ENCODE measurements at regions not wholly inside any gene's neighbourhood (a gene's known extent, or its start where the extent isn't known, plus 50 kb on each side); places are given as distances from the start of the nearest gene placed in this dataset.

DNA sequence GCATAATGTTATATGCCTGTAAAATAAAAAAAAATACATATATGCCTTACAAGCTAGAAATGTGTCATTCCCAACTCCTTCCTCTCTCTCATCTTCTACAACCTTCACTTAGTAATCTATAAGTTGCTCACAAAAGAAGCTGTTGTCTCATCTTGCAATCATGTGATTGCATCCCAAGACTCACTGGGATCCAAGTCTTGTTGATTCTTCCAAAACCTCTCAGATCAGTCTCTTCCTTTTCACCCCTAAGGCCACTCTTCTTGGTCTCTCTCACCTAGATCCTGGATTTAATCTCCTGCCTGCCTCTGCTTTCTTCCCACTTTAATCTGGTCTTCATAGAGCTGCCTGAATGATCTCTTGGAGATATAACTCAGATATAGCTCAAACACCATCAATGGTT, 261.1 kb upstream of the NR4A3 start:
- ChIA-PET CTCF (interaction anchor here (0.9 to 1.0 kb wide), 2 partner anchors 29 to 36 kb away, joined by 3 read pairs; no protein-coding TSS in a partner anchor), POLR2A (no interaction called here)
- TF ChIP-seq, protein P1, sequence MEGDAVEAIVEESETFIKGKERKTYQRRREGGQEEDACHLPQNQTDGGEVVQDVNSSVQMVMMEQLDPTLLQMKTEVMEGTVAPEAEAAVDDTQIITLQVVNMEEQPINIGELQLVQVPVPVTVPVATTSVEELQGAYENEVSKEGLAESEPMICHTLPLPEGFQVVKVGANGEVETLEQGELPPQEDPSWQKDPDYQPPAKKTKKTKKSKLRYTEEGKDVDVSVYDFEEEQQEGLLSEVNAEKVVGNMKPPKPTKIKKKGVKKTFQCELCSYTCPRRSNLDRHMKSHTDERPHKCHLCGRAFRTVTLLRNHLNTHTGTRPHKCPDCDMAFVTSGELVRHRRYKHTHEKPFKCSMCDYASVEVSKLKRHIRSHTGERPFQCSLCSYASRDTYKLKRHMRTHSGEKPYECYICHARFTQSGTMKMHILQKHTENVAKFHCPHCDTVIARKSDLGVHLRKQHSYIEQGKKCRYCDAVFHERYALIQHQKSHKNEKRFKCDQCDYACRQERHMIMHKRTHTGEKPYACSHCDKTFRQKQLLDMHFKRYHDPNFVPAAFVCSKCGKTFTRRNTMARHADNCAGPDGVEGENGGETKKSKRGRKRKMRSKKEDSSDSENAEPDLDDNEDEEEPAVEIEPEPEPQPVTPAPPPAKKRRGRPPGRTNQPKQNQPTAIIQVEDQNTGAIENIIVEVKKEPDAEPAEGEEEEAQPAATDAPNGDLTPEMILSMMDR (IDR thresholded peaks at IDR 0.05; ENCODE audit: control extremely low read depth, extremely low read depth, low read depth, missing control alignments): no peak
- DNase-seq (ENCODE audit: extremely low spot score): no peak

DNA sequence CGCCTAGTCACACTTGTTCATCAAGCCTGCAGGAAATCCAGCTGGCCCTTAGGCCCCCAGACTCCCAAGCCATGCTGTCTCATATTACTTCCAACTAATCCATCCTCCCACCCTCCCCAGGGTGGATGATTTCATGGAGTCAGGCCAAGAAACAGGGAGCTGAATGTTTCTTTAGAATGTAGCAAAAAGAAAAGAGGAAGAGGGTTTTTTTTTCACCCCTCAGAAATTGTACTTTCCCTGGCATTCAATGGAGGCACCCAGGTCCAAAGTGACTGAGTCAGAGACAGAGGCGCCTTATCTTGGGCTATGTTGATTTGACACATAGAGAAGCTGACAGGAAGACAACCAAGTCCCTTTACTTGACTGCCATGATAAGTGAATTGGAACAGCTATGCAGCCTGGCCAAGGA, 260.2 kb upstream of the NR4A3 start:
- ChIA-PET CTCF (interaction anchor here (0.8 kb wide), 1 partner anchor 14 kb away, joined by 3 read pairs; no protein-coding TSS in a partner anchor), POLR2A (no interaction called here)
- TF ChIP-seq, protein P1 (IDR thresholded peaks at IDR 0.05; ENCODE audit: control extremely low read depth, extremely low read depth, low read depth, missing control alignments): no peak
- DNase-seq (ENCODE audit: extremely low spot score): no peak

DNA sequence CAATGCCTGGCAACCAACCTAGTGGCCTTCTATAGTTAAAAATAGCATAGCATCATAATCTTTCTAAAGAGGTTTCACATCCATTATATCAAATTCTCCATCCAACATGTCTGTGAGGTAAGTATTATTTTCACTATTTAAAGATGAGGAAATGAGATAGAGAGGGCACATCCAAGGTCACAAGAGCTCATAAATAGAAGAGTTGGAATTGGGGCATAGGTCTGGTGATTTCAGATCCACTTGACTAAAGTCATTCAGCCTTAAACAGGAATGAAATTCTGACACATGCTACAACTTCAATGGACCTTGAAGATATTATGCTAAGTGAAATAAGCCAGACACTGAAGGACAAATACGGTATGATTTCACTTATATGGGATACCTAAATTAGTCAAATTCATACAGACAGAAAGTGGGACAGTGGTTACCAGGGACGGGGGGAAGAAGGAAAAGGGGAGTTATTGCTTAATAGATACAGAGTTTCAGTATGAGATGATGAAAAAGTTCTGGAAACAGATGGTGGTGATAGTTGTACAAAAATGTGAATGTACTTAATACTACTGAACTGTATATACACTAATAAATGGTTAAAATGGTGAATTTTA, 259.6 kb upstream of the NR4A3 start:
- POLR2A ChIA-PET: no interaction called here
- CTCF ChIA-PET: no interaction called here
- no peak for DNase-seq (ENCODE audit: extremely low spot score)
- TF ChIP-seq, protein P1 (IDR thresholded peaks at IDR 0.05; ENCODE audit: control extremely low read depth, extremely low read depth, low read depth, missing control alignments): no peak

DNA sequence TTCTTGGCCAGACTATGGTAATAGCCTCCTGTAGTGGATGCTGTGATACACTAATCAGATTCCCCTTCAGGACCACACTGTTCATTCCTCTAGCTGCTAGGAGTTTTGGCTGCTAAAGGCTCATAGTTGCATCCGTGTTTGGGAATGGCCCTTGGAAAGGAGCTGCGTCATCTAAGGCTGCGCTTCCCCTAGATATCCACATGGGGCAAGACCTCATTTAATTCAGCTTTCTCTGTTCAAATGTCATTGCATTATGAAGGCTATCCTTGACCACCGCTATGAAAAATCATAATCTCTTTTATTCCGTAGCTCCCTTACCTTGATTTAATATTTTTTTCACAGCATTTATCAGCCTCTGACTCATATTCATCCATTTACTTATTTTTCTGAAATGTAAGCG, 258.3 kb upstream of the NR4A3 start:
- ChIA-PET POLR2A (no interaction called here), CTCF (interaction anchor here (1.7 kb wide), 1 partner anchor 11 kb away, joined by 3 read pairs; no protein-coding TSS in a partner anchor)
- TF ChIP-seq, protein P1 (IDR thresholded peaks at IDR 0.05; ENCODE audit: control extremely low read depth, extremely low read depth, low read depth, missing control alignments): no peak
- DNase-seq (ENCODE audit: extremely low spot score): no peak

DNA sequence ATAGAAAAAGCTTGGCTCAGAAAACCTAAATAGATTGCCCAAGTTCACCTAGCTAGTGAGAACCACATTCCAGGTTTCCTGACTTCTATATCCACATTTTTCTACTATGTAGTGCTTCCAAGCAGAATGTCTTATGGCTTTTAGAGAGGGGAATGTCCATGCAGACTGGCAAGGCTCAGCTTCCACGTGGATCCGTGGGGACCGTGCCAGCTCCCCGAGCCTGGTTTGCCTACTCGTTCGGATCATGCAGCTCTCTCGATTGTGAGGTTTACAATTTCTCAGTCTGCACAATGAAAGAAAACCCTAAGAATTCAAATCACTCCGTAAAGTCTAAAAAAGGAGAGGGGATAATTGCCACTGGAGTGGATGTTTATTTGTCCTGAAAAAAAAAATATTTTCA, 256.5 kb upstream of the NR4A3 start:
- TF ChIP-seq, protein P1 (IDR thresholded peaks at IDR 0.05; ENCODE audit: control extremely low read depth, extremely low read depth, low read depth, missing control alignments): no peak
- DNase-seq (ENCODE audit: extremely low spot score): no peak
- ChIA-PET CTCF (interaction anchor here (0.9 kb wide), 1 partner anchor 83 kb away, joined by 3 read pairs; no protein-coding TSS in a partner anchor), POLR2A (no interaction called here)

DNA sequence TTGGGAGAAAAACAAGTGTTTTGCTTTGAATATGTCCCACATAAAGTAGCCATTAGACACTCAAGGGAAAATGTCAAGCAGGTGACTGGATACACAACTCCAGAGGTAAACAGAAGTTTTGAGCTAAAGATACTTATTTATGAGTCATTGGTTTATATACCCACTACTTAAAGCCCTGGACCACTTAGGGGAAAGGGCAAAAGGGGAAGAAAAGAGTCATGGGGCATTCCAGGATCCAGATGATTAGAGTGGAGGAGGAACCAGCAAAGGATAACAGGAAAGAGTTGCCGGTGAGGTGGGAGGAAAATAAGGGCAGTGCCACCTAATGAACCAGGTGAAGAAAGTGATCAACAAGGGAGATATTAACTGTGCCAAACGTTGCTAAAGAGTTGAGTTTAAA, 254.2 kb upstream of the NR4A3 start:
- CTCF ChIA-PET: interaction anchor here (1.5 kb wide), 1 partner anchor 9 kb away, joined by 5 read pairs; no protein-coding TSS in a partner anchor
- TF ChIP-seq, protein P1 (IDR thresholded peaks at IDR 0.05; ENCODE audit: control extremely low read depth, extremely low read depth, low read depth, missing control alignments): no peak
- no peak for DNase-seq (ENCODE audit: extremely low spot score)
- POLR2A ChIA-PET: no interaction called here
